GM21381 (cell line): ENCODE measurements at regions not wholly inside any gene's neighbourhood (a gene's known extent, or its start where the extent isn't known, plus 50 kb on each side); places are given as distances from the start of the nearest gene placed in this dataset.

Experiments
- ATAC-seq: cut with Tn5 transposase; IDR thresholded peaks from one replicate; pipeline ENCODE4 v1.9.1; 2021; ENCODE audit warnings: mild to moderate bottlenecking, moderate library complexity; ENCODE audit not compliant: unreplicated experiment

GRCh38 chr10:129275886-129276285 is 191.2 kb upstream of the MGMT start:
- ATAC-seq = no peak

GRCh38 chr10:129277084-129277483 is 190.0 kb upstream of the MGMT start:
- ATAC-seq = no peak

- no peak for ATAC-seq
Observed at GRCh38 chr10:129277841-129278240, 189.2 kb upstream of the MGMT start.

GRCh38 chr10:129278686-129279085 is 188.4 kb upstream of the MGMT start:
- ATAC-seq = no peak

- ATAC-seq = no peak
Observed at GRCh38 chr10:129279446-129280154, 187.4 kb upstream of the MGMT start.

GRCh38 chr10:129280155-129280502 is 186.9 kb upstream of the MGMT start:
- no peak for ATAC-seq

GRCh38 chr10:129280908-129281586 is 186.0 kb upstream of the MGMT start:
- no peak for ATAC-seq

GRCh38 chr10:129285459-129285858 is 181.6 kb upstream of the MGMT start:
- no peak for ATAC-seq

GRCh38 chr10:129288999-129289584 is 177.9 kb upstream of the MGMT start:
- no peak for ATAC-seq

GRCh38 chr10:129293991-129294700 is 172.9 kb upstream of the MGMT start:
- ATAC-seq = no peak

GRCh38 chr10:129294944-129295343 is 172.1 kb upstream of the MGMT start:
- ATAC-seq = no peak

- no peak for ATAC-seq
Observed at GRCh38 chr10:129305046-129305445, 162.0 kb upstream of the MGMT start.

GRCh38 chr10:129307141-129307540 is 159.9 kb upstream of the MGMT start:
- no peak for ATAC-seq

- no peak for ATAC-seq
Observed at GRCh38 chr10:129308953-129309564, 158.0 kb upstream of the MGMT start.

- ATAC-seq = no peak
Observed at GRCh38 chr10:129309565-129309964, 157.5 kb upstream of the MGMT start.

- ATAC-seq = no peak
Observed at GRCh38 chr10:129310881-129311280, 156.2 kb upstream of the MGMT start.

- no peak for ATAC-seq
Observed at GRCh38 chr10:129319934-129320333, 147.1 kb upstream of the MGMT start.

- ATAC-seq = no peak
Observed at GRCh38 chr10:129320340-129320739, 146.7 kb upstream of the MGMT start.

GRCh38 chr10:129321727-129322126 is 145.3 kb upstream of the MGMT start:
- no peak for ATAC-seq

GRCh38 chr10:129322933-129323820 is 143.9 kb upstream of the MGMT start:
- no peak for ATAC-seq
